ENCODE measurements at regions not wholly inside any gene's neighbourhood (a gene's known extent, or its start where the extent isn't known, plus 50 kb on each side); places are given as distances from the start of the nearest gene placed in this dataset.

- no peak for DNase-seq (ENCODE audit: low spot score)
Measured at GRCh38 chr20:12891643-12892042, 117.1 kb upstream of the SPTLC3 start.

- DNase-seq (ENCODE audit: low spot score), result no peak
Measured at GRCh38 chr20:12893019-12893418, 115.8 kb upstream of the SPTLC3 start.

GRCh38 chr20:12893653-12894052 lies 115.1 kb upstream of the SPTLC3 start:
- DNase-seq (ENCODE audit: low spot score), result no peak

GRCh38 chr20:12894089-12894488 lies 114.7 kb upstream of the SPTLC3 start:
- DNase-seq (ENCODE audit: low spot score), result no peak

GRCh38 chr20:12896180-12896579 lies 112.6 kb upstream of the SPTLC3 start:
- no peak for DNase-seq (ENCODE audit: low spot score)

GRCh38 chr20:12902992-12903391 lies 105.8 kb upstream of the SPTLC3 start:
- DNase-seq (ENCODE audit: low spot score), result no peak

- no peak for DNase-seq (ENCODE audit: low spot score)
Measured at GRCh38 chr20:12906361-12906760, 102.4 kb upstream of the SPTLC3 start.

- DNase-seq (ENCODE audit: low spot score), result no peak
Measured at GRCh38 chr20:12911372-12911771, 97.4 kb upstream of the SPTLC3 start.

- no peak for DNase-seq (ENCODE audit: low spot score)
Measured at GRCh38 chr20:12913781-12914443, 94.9 kb upstream of the SPTLC3 start.

GRCh38 chr20:12914804-12915203 lies 94.0 kb upstream of the SPTLC3 start:
- no peak for DNase-seq (ENCODE audit: low spot score)

- DNase-seq (ENCODE audit: low spot score), result no peak
Measured at GRCh38 chr20:12916699-12917098, 92.1 kb upstream of the SPTLC3 start.

- DNase-seq (ENCODE audit: low spot score), result no peak
Measured at GRCh38 chr20:12924126-12924525, 84.6 kb upstream of the SPTLC3 start.

- DNase-seq (ENCODE audit: low spot score), result peak; percentile 70
Measured at GRCh38 chr20:12925210-12925755, 83.5 kb upstream of the SPTLC3 start.

GRCh38 chr20:12925863-12926793 lies 82.6 kb upstream of the SPTLC3 start:
- no peak for DNase-seq (ENCODE audit: low spot score)

GRCh38 chr20:12927489-12927888 lies 81.3 kb upstream of the SPTLC3 start:
- DNase-seq (ENCODE audit: low spot score), result no peak

- DNase-seq (ENCODE audit: low spot score), result no peak
Measured at GRCh38 chr20:12928358-12928754, 80.4 kb upstream of the SPTLC3 start.

- DNase-seq (ENCODE audit: low spot score), result no peak
Measured at GRCh38 chr20:12928755-12929401, 79.9 kb upstream of the SPTLC3 start.

- no peak for DNase-seq (ENCODE audit: low spot score)
Measured at GRCh38 chr20:12936020-12936419, 72.8 kb upstream of the SPTLC3 start.

GRCh38 chr20:12936524-12936923 lies 72.2 kb upstream of the SPTLC3 start:
- DNase-seq (ENCODE audit: low spot score), result no peak

GRCh38 chr20:12941025-12941424 lies 67.7 kb upstream of the SPTLC3 start:
- no peak for DNase-seq (ENCODE audit: low spot score)

GRCh38 chr20:12942123-12942522 lies 66.6 kb upstream of the SPTLC3 start:
- DNase-seq (ENCODE audit: low spot score), result no peak

GRCh38 chr20:12946789-12947188 lies 62.0 kb upstream of the SPTLC3 start:
- DNase-seq (ENCODE audit: low spot score), result no peak

- no peak for DNase-seq (ENCODE audit: low spot score)
Measured at GRCh38 chr20:12947691-12948090, 61.1 kb upstream of the SPTLC3 start.

All from HuH-7.5 (cell line).